ENCODE measurements at regions not wholly inside any gene's neighbourhood (a gene's known extent, or its start where the extent isn't known, plus 50 kb on each side); places are given as distances from the start of the nearest gene placed in this dataset.
"Not testable (repeated sequence)": the region's sequence is repeated elsewhere in the genome, so short reads cannot be mapped to it uniquely, and the experiment has no call there.

DNA sequence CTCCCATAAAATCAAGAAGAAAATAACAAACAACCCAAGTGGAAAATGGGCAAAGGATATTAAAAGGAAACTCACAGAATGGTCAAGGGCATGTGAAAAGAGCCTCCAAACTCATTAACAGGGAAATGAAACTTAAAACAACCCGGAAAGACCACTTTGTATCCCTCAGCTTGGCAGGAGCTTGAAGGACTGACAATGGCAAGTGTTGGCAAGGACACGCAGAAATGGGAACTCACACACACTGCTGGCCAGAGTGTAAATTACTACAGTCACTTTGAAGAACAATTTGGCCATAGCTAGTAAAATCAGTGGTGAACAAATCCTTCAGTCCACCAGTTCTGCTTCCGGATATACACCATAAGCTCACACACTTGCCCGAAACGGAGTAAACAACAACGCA is 58.1 kb upstream of the SMURF2 start:
- not testable (repeated sequence) for TF ChIP-seq EP300, POLR2A, POLR2AphosphoS5 (IDR thresholded peaks at IDR 0.05)
- TF ChIP-seq, protein P1, sequence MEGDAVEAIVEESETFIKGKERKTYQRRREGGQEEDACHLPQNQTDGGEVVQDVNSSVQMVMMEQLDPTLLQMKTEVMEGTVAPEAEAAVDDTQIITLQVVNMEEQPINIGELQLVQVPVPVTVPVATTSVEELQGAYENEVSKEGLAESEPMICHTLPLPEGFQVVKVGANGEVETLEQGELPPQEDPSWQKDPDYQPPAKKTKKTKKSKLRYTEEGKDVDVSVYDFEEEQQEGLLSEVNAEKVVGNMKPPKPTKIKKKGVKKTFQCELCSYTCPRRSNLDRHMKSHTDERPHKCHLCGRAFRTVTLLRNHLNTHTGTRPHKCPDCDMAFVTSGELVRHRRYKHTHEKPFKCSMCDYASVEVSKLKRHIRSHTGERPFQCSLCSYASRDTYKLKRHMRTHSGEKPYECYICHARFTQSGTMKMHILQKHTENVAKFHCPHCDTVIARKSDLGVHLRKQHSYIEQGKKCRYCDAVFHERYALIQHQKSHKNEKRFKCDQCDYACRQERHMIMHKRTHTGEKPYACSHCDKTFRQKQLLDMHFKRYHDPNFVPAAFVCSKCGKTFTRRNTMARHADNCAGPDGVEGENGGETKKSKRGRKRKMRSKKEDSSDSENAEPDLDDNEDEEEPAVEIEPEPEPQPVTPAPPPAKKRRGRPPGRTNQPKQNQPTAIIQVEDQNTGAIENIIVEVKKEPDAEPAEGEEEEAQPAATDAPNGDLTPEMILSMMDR (IDR thresholded peaks at IDR 0.05): not testable (repeated sequence)

Data from upper lobe of left lung (tissue), 4 donors.